Ovary (tissue), 7 donors: ENCODE measurements at regions not wholly inside any gene's neighbourhood (a gene's known extent, or its start where the extent isn't known, plus 50 kb on each side); places are given as distances from the start of the nearest gene placed in this dataset.

Source experiments
- DNase-seq, 5 donors: peaks; one replicate each; pipeline ENCODE4 v3.0.0-alpha.2; 2019 to 2020
- H3K27ac ChIP-seq, 2 donors: fragments of 200-600 bp; one replicate each; pipeline versions ENCODE4 v1.5.1 to v1.8.0; 2019 to 2022
- H3K27me3 ChIP-seq: fragments of 200-600 bp; one replicate; pipeline ENCODE4 v1.8.0; 2022
- H3K36me3 ChIP-seq: fragments of 200-600 bp; sonication (generic); one replicate; pipeline ENCODE4 v1.5.1; 2019
- H3K4me1 ChIP-seq: one replicate; pipeline ENCODE4 v1.8.1; 2013; ENCODE audit warnings: mild to moderate bottlenecking, moderate library complexity; ENCODE audit not compliant: insufficient read depth
- H3K4me3 ChIP-seq: fragments of 200-600 bp; sonication (generic); one replicate; pipeline ENCODE4 v1.5.1; 2017
- H3K9me3 ChIP-seq, 2 donors: fragments of 200-600 bp in 1 of 2; sonication (generic) in 1 of 2; one replicate each; pipeline versions ENCODE4 v1.5.1 to v1.8.1; 2013 to 2019; ENCODE audit warnings: mild to moderate bottlenecking in 1 of 2, moderate library complexity in 1 of 2
- EP300 ChIP-seq: sonication (generic); formaldehyde crosslinking; IDR thresholded peaks from one replicate; pipeline ENCODE4 v1.6.1; 2017; ENCODE audit warnings: antibody characterized with exemption
- POLR2A ChIP-seq: fragments of 450-650 bp; IDR thresholded peaks from one replicate; pipeline ENCODE4 v1.6.1; 2017; ENCODE audit warnings: antibody characterized with exemption, mild to moderate bottlenecking, moderate library complexity
- WGBS, 3 donors: extraction: QIAGEN DNeasy Blood & Tissue Kit in 1 of 3; methylation state at CpG; one replicate each; pipeline versions ENCODE4 v1.1.5 to v1.1.7; 2013 to 2017; 5-methylcytosine and 5-hydroxymethylcytosine counted together
- intact Hi-C, 4 donors: fragments of 100-400 bp; cut with DNase I; formaldehyde crosslinking; loops; one replicate each; pipeline versions ENCODE4 v1.11.0 to v1.15.1; 2022 to 2023
- TF ChIP-seq, protein P1 (sequence below), 3 donors: fragments of 450-650 bp in 2 of 3; fragments of 200-600 bp in 1 of 3; IDR thresholded peaks; one replicate each; pipeline versions ENCODE4 v1.5.1 to v1.8.0; 2016 to 2022; ENCODE audit warnings: antibody characterized with exemption in 3 of 3, mild to moderate bottlenecking in 1 of 3
- donor health status: DM: no; HTN: no; CAD: no; lungs with moderate emphysema.
- donor health status: DM: no; HTN: no; CAD: no.
- donor health status: Bipolar disorder and iron deficiency.
- donor health status: DM: no; HTN: no; CAD: no.
- donor health status: DM: yes; HTN: yes; CAD: no.

DNA sequence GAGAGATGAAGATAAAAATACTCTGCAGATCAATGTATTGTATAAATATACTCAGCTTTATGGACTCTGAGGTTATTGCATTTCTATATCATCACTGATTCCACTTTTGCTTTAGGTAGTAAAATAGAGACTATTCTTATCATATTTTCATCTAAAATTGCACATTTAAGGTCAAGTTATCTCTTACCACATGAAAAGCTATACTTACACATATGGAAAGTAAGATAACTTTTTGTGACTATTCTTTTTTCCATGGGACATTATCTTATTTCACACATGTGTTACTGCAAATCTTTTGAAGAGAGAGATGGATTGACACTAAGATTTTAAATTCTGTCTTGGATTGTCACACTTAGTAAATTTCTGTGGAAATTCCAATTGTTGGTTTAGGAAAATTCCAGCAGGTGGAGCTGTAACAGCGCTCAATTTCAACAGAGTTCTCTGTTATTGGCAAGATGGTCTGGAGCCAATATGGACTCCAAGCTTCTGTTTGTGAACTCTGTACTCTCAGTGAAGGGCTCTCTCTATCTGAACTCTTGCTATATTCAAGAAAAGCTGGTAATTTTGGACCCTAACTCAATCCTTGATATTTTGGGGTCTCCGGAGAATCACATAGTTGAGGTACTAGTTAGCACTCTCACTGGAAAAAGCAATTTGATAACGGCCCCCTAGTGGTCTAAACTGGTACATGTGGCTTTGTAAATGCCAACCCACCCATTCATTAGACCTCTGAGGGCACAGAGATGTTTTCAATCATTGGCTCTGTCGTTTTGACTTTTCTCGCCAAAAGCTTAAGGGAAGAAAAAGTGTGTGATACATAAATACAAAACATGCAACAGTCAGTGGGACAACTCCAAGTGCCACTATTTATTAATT lies 429.7 kb downstream of the ETS1 start:
- intact Hi-C loops: loop anchor here in 1 of 4 donors (5.0 kb wide), 1 partner anchor 675 kb away; no protein-coding TSS in a partner anchor

DNA sequence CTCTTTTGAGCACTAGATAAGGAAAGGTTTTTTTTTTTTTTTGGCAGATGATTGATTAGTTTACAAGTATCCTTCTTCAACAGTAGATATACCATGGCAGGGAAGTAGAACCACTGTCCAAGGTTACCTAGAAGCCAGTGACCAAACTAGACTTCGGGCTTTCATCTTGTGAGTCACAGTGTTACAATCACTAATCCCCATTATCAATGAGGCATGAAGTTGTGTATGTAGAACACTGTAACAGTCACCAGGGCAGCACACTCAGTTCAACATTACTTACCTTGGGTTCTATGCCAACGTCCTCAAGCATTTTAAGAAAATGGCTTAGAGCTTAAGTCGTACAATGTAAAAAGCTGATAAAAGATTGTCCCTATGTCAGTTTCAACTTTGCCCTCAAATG lies 430.9 kb downstream of the ETS1 start:
- intact Hi-C loops: loop anchor here in 1 of 4 donors (5.0 kb wide), 1 partner anchor 676 kb away; no protein-coding TSS in a partner anchor
- no peak for DNase-seq
- Histone ChIP-seq H3K9me3 (no peaks in the 10 kb centered on the region), H3K4me3 (no peak overlapping the region), H3K27me3 (no peaks in the 10 kb centered on the region), H3K27ac (no peak overlapping the region), H3K4me1 (no peaks in the 10 kb centered on the region), H3K36me3 (no peaks in the 10 kb centered on the region)
- TF ChIP-seq POLR2A: no peak
- TF ChIP-seq, protein P1, sequence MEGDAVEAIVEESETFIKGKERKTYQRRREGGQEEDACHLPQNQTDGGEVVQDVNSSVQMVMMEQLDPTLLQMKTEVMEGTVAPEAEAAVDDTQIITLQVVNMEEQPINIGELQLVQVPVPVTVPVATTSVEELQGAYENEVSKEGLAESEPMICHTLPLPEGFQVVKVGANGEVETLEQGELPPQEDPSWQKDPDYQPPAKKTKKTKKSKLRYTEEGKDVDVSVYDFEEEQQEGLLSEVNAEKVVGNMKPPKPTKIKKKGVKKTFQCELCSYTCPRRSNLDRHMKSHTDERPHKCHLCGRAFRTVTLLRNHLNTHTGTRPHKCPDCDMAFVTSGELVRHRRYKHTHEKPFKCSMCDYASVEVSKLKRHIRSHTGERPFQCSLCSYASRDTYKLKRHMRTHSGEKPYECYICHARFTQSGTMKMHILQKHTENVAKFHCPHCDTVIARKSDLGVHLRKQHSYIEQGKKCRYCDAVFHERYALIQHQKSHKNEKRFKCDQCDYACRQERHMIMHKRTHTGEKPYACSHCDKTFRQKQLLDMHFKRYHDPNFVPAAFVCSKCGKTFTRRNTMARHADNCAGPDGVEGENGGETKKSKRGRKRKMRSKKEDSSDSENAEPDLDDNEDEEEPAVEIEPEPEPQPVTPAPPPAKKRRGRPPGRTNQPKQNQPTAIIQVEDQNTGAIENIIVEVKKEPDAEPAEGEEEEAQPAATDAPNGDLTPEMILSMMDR (IDR thresholded peaks at IDR 0.05): no peak
- 87 to 89% (median 87%) methylated on average over 3 of the region's 3 CpGs for WGBS, 3 donors

More for the DNA sequence above, 429.7 kb downstream of the ETS1 start:
- Histone ChIP-seq H3K4me3 (no peak overlapping the region), H3K9me3 (no peaks in the 10 kb centered on the region), H3K27ac (no peak overlapping the region), H3K36me3 (no peaks in the 10 kb centered on the region), H3K4me1 (no peaks in the 10 kb centered on the region), H3K27me3 (no peaks in the 10 kb centered on the region)
- 19 to 23% (median 22%) methylated on average over 5 of the region's 5 CpGs for WGBS, 3 donors
- TF ChIP-seq, protein P1 (IDR thresholded peaks at IDR 0.05): peak; percentile 64 to 80 (median 64)
- no peak for TF ChIP-seq EP300
- peak in 2 of 5 donors; percentile 19 to 43 for DNase-seq

DNA sequence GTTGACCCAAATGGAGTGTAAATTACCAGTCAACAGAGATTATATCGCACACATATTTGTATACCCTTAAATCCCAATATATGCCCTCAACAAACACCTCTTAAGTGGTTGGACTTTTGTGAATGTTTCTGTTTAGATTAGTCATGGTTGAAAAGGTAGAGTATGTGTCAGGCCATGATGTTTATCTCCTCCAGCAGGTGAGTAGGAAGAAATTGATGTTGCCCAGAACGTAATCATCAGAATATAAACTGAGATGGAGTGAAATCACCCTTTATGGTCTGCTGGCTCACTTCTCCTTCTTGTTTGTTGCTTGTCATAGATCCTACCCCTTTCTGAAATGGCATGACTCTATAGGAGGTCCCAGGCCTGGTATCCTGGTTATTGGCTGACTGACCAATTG lies 431.8 kb downstream of the ETS1 start:
- TF ChIP-seq POLR2A: no peak
- no peak for TF ChIP-seq EP300
- TF ChIP-seq, protein P1 (IDR thresholded peaks at IDR 0.05): no peak
- 96 to 100% (median 97%) methylated on average over 2 of the region's 2 CpGs for WGBS, 3 donors
- H3K36me3 ChIP-seq: no peaks in the 10 kb centered on the region
- no peaks in the 10 kb centered on the region for H3K27me3 ChIP-seq
- intact Hi-C loops: loop anchor here in 1 of 4 donors (5.0 kb wide), 1 partner anchor 677 kb away; no protein-coding TSS in a partner anchor
- H3K9me3 ChIP-seq: no peaks in the 10 kb centered on the region
- no peaks in the 10 kb centered on the region for H3K4me1 ChIP-seq
- DNase-seq: no peak
- no peak overlapping the region for H3K4me3 ChIP-seq
- no peak overlapping the region for H3K27ac ChIP-seq

DNA sequence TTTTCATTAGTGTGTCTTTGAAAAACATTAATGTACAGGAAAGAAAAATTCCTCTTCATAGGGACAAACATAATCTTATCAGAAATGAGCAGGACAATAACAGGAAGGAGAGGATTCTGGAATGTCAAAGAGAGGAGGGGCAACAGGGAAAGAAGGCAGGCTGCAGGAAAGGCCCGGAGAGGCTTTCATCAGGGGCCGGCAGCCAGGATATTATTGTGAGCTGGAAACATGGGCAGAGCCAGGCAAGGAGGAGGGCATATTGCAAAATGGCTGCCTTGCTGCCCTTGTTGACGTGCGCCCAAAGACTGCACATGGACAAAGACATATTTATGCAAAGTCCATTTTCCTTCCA lies 433.7 kb downstream of the ETS1 start:
- Histone ChIP-seq H3K9me3 (no peaks in the 10 kb centered on the region), H3K4me3 (no peak overlapping the region), H3K27me3 (no peaks in the 10 kb centered on the region), H3K36me3 (no peaks in the 10 kb centered on the region), H3K27ac (no peak overlapping the region), H3K4me1 (no peaks in the 10 kb centered on the region)
- DNase-seq: no peak
- TF ChIP-seq POLR2A (no peak), EP300 (no peak)
- TF ChIP-seq, protein P1 (IDR thresholded peaks at IDR 0.05): no peak
- 48 to 57% (median 51%) methylated on average over 4 of the region's 4 CpGs for WGBS, 3 donors
- intact Hi-C loops: no loop called here
